ENCODE measurements at regions not wholly inside any gene's neighbourhood (a gene's known extent, or its start where the extent isn't known, plus 50 kb on each side); places are given as distances from the start of the nearest gene placed in this dataset.

GRCh38 chr14:58992935-58993334 is 195.5 kb upstream of the DAAM1 start:
- Histone ChIP-seq H2BK5ac (ENCODE audit: insufficient read length, low read length) (no peak overlapping the region), H3T11ph (ENCODE audit: low read length) (no peak overlapping the region), H3K9me3 (ENCODE audit: control insufficient read depth, low read depth, low read length) (no peaks in the 10 kb centered on the region), H3K4me2 (ENCODE audit: insufficient read depth, insufficient read length, low read length) (no peak overlapping the region), H3K56ac (ENCODE audit: insufficient read length, low read depth, low read length) (no peak overlapping the region), H3K9ac (ENCODE audit: extremely low read depth, insufficient read length, low read length) (no peak overlapping the region), H2BK15ac (ENCODE audit: low read depth, low read length) (no peak overlapping the region), H3K79me2 (ENCODE audit: insufficient read depth, low read length) (no peaks in the 10 kb centered on the region), H2AFZ (ENCODE audit: low read length) (no peak overlapping the region), H4K20me1 (ENCODE audit: control insufficient read depth, insufficient read depth, insufficient read length) (no peaks in the 10 kb centered on the region), H3K23ac (ENCODE audit: insufficient read length, low read depth, low read length) (no peak overlapping the region), H3K4ac (ENCODE audit: low read depth, low read length) (no peak overlapping the region), H3K4me1 (ENCODE audit: insufficient read depth, low read length) (no peaks in the 10 kb centered on the region), H3K27me3 (ENCODE audit: insufficient read depth, low read length) (no peaks in the 10 kb centered on the region), H4K8ac (replicated peaks; ENCODE audit: insufficient read length, low read depth, low read length) (no peak overlapping the region), H3K18ac (ENCODE audit: insufficient read length, low read depth, low read length) (no peak overlapping the region), H3K79me1 (ENCODE audit: insufficient read depth, low read depth, low read length, poor library complexity, severe bottlenecking) (no peaks in the 10 kb centered on the region), H3K14ac (ENCODE audit: insufficient read depth, low read length) (no peak overlapping the region), H3K27ac (ENCODE audit: insufficient read length, low read depth, low read length) (no peak overlapping the region), H2BK120ac (ENCODE audit: low read depth, low read length, poor library complexity, severe bottlenecking) (no peak overlapping the region), H4K5ac (ENCODE audit: insufficient read length, low read depth, low read length) (no peak overlapping the region), H2AK5ac (ENCODE audit: insufficient read length, low read length) (no peak overlapping the region), H2BK20ac (ENCODE audit: low read depth, low read length, poor library complexity, severe bottlenecking) (no peak overlapping the region), H2BK12ac (ENCODE audit: insufficient read length, low read depth, low read length) (no peak overlapping the region), H4K91ac (ENCODE audit: insufficient read length, low read depth, low read length) (no peak overlapping the region), H3K23me2 (ENCODE audit: insufficient read length, low read depth, low read length, poor library complexity, severe bottlenecking) (no peaks in the 10 kb centered on the region)
- WGBS (ENCODE audit: extremely low coverage, insufficient read length, low lambda C conversion rate), result no CpG with 5 or more reads among the region's 1 CpG
- peaks cover 0 to 9% (median 2%) of the 10 kb centered on the region in 3 experiments; a peak in 5 of 7 replicates for H3K36me3 Mint-ChIP-seq (ENCODE audit: insufficient read depth in 1 of 3, low read depth in 3 of 3)
- TF ChIP-seq CTCF (conservative IDR thresholded peaks at IDR 0.05), result no peak
- H3K27ac Mint-ChIP-seq, result no peak overlapping the region
- H3K9me3 Mint-ChIP-seq, result peaks cover 8% of the 10 kb centered on the region in 2 experiments; a peak in 4 of 5 replicates
- no peaks in the 10 kb centered on the region for H3K4me1 Mint-ChIP-seq
- no peak for DNase-seq
- no peaks in the 10 kb centered on the region; the same call in 1 of the 2 replicates for H3K27me3 Mint-ChIP-seq (ENCODE audit: low read depth)
- H3K4me3 Mint-ChIP-seq, result no peak overlapping the region
